GM10248 (cell line): ENCODE measurements at regions not wholly inside any gene's neighbourhood (a gene's known extent, or its start where the extent isn't known, plus 50 kb on each side); places are given as distances from the start of the nearest gene placed in this dataset.

ENCODE experiments used
- CTCF ChIA-PET: fragments of 300-600 bp; sonication (Branson Sonifier 250); formaldehyde crosslinking; extraction: SDS; loops from one replicate; lab custom pipeline; 2021; ENCODE audit warnings: antibody characterized with exemption; lab: Yijun Ruan, JAX
- POLR2A ChIA-PET: fragments of 350-650 bp; sonication (Branson Sonifier 250); formaldehyde crosslinking; extraction: SDS; loops from one replicate; lab custom pipeline; 2020; ENCODE audit warnings: antibody characterized with exemption; lab: Yijun Ruan, JAX
- DNase-seq: peaks from one replicate; pipeline ENCODE4 v3.0.0; 2012; ENCODE audit errors: extremely low spot score
- CTCF ChIP-seq: IDR thresholded peaks from 2 replicates; pipeline ENCODE4 v1.5.1; 2012; ENCODE audit warnings: mild to moderate bottlenecking, low read depth; ENCODE audit errors: extremely low read depth, missing control alignments, control extremely low read depth

GRCh38 chr10:46235705-46236545 lies 50.9 kb upstream of the ANTXRL start:
- no peak for TF ChIP-seq CTCF
- DNase-seq: no peak
- POLR2A ChIA-PET: no interaction called here
- CTCF ChIA-PET: interaction anchor here (1.6 to 4.6 kb wide), 2 partner anchors 8 to 12 kb away, joined by 3 to 26 read pairs; no protein-coding TSS in a partner anchor

DNA sequence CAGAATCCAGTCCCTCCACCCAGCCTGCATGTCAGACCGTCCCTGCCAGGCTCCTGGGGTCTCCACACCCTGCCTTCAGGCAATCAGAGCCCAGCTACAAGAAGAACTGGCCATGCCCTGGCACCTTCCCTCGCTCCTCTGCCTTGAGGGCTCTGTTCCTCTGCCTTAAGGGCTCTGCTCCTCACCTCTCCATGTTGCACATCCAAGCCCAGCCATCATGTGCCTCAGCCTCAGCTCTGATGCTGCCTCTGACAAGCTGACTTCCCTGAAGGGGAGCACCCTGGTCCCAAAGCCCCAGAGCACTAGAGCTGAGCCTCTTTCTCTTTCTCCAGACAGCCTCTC lies 50.3 kb upstream of the ANTXRL start:
- no peak for TF ChIP-seq CTCF
- ChIA-PET POLR2A (no interaction called here), CTCF (interaction anchor here (1.6 to 4.6 kb wide), 2 partner anchors 9 to 13 kb away, joined by 3 to 26 read pairs; no protein-coding TSS in a partner anchor)
- DNase-seq: no peak

DNA sequence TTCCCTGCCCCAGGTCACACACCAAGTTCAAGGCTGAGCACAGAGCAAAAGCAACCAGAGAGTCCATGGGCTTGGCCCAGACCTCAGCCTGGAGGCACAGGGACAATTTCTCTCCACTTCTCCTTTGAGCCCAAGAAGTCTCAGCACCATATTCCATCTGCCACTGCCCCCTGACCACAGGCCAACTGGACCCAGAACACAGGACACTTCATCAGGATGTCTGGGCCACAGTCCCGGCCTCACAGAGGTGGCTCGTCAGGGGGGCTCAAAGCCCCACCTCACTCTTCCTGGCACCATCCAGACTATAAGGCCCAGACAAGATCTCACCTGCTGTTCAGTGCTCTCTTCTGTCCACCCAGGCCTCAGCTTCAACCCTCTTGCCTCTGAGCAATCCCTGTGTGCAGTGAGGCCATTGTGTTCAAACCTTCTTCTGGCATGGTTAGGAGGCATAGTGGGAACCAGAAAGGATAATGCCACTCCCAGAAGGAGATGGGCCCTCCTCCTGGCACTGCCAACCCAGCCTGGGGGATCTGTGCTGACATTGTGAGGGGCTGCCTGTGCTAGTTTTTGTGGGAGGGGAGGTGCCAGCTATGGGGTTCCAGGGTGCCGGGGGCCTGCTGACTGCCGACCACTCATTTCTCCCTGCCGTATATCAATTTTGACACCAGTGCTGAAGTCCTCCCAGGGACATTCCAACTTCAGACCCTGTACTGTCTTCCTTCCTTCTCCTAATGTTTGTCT lies 49.7 kb upstream of the ANTXRL start:
- TF ChIP-seq CTCF: no peak
- CTCF ChIA-PET: interaction anchor here (0.7 to 4.6 kb wide), 3 partner anchors 9 to 90 kb away, joined by 3 to 26 read pairs (median 3); no protein-coding TSS in a partner anchor
- POLR2A ChIA-PET: no interaction called here
- DNase-seq: no peak
